GM21529 (cell line): ENCODE measurements at regions not wholly inside any gene's neighbourhood (a gene's known extent, or its start where the extent isn't known, plus 50 kb on each side); places are given as distances from the start of the nearest gene placed in this dataset.
"Not testable (repeated sequence)": the region's sequence is repeated elsewhere in the genome, so short reads cannot be mapped to it uniquely, and the experiment has no call there.

ENCODE experiments used
- ATAC-seq: cut with Tn5 transposase; IDR thresholded peaks from one replicate; pipeline ENCODE4 v1.9.1; 2021; ENCODE audit not compliant: unreplicated experiment

GRCh38 chr2:67755156-67755882 lies 307.5 kb downstream of the C1D start:
- no peak for ATAC-seq

- ATAC-seq: no peak
These were observed 301.8 kb downstream of the C1D start for GRCh38 chr2:67760995-67761394.

- ATAC-seq: no peak
These were observed 291.4 kb downstream of the C1D start for GRCh38 chr2:67771380-67771779.

GRCh38 chr2:67772216-67773170 lies 290.3 kb downstream of the C1D start:
- no peak for ATAC-seq

GRCh38 chr2:67773851-67774250 lies 289.0 kb downstream of the C1D start:
- ATAC-seq: no peak

GRCh38 chr2:67776276-67776675 lies 286.5 kb downstream of the C1D start:
- no peak for ATAC-seq

- no peak for ATAC-seq
These were observed 285.8 kb downstream of the C1D start for GRCh38 chr2:67777010-67777409.

- no peak for ATAC-seq
These were observed 284.9 kb downstream of the C1D start for GRCh38 chr2:67777836-67778429.

GRCh38 chr2:67780841-67781240 lies 282.0 kb downstream of the C1D start:
- ATAC-seq: not testable (repeated sequence)

- no peak for ATAC-seq
These were observed 280.4 kb downstream of the C1D start for GRCh38 chr2:67782443-67782842.

GRCh38 chr2:67783026-67783425 lies 279.8 kb downstream of the C1D start:
- ATAC-seq: no peak

- no peak for ATAC-seq
These were observed 272.2 kb downstream of the C1D start for GRCh38 chr2:67790622-67791021.

- ATAC-seq: no peak
These were observed 270.6 kb downstream of the C1D start for GRCh38 chr2:67792191-67792590.

GRCh38 chr2:67792681-67793091 lies 270.1 kb downstream of the C1D start:
- ATAC-seq: no peak

- no peak for ATAC-seq
These were observed 264.8 kb downstream of the C1D start for GRCh38 chr2:67797801-67798540.

- no peak for ATAC-seq
These were observed 264.2 kb downstream of the C1D start for GRCh38 chr2:67798541-67799160.

GRCh38 chr2:67799886-67800285 lies 262.9 kb downstream of the C1D start:
- ATAC-seq: no peak

GRCh38 chr2:67802291-67802690 lies 260.5 kb downstream of the C1D start:
- no peak for ATAC-seq

- ATAC-seq: no peak
These were observed 260.0 kb downstream of the C1D start for GRCh38 chr2:67802824-67803223.

- no peak for ATAC-seq
These were observed 256.0 kb downstream of the C1D start for GRCh38 chr2:67806816-67807215.

GRCh38 chr2:67808112-67808511 lies 254.7 kb downstream of the C1D start:
- no peak for ATAC-seq
